Mucosa of descending colon (tissue), 3 donors: ENCODE measurements at regions not wholly inside any gene's neighbourhood (a gene's known extent, or its start where the extent isn't known, plus 50 kb on each side); places are given as distances from the start of the nearest gene placed in this dataset.

Source experiments
- ATAC-seq: fragments of 200-7000 bp; cut with Tn5 transposase; one replicate; pipeline ENCODE4 v1.9.1; 2020; ENCODE audit warnings: mild to moderate bottlenecking, moderate library complexity
- DNase-seq, 3 donors: peaks; one replicate each; pipeline ENCODE4 v3.0.0-alpha.2; 2020
- H3K36me3 ChIP-seq: fragments of 200-600 bp; one replicate; pipeline ENCODE4 v1.8.0; 2021; ENCODE audit warnings: low read depth, mild to moderate bottlenecking
- H3K4me1 ChIP-seq: fragments of 200-600 bp; one replicate; pipeline ENCODE4 v1.8.0; 2021; ENCODE audit warnings: low read depth, mild to moderate bottlenecking
- H3K4me3 ChIP-seq: fragments of 200-600 bp; one replicate; pipeline ENCODE4 v1.8.0; 2021; ENCODE audit warnings: mild to moderate bottlenecking
- H3K9me3 ChIP-seq: fragments of 200-600 bp; one replicate; pipeline ENCODE4 v1.8.0; 2021; ENCODE audit warnings: mild to moderate bottlenecking
- CTCF ChIP-seq: fragments of 200-600 bp; IDR thresholded peaks from one replicate; pipeline ENCODE4 v1.8.0; 2022; ENCODE audit warnings: antibody characterized with exemption, mild to moderate bottlenecking
- intact Hi-C, 2 donors: fragments of 100-400 bp; cut with DNase I in 1 of 2; cut with micrococcal nuclease in 1 of 2; formaldehyde crosslinking; loops; one replicate each; pipeline versions ENCODE4 v1.11.0 to v1.11.1; 2022; cut with DNase I, micrococcal nuclease
- donor health status: DM: no; HTN: no; CAD: no; lungs with moderate emphysema.
- donor health status: DM: no; HTN: no; CAD: no.
- donor health status: DM: no; HTN: yes; CAD: no.

GRCh38 chr3:174636451-174636850, 222.7 kb upstream of the NAALADL2 start:
- DNase-seq (no peak), ATAC-seq (no peak)
- intact Hi-C loops, result no loop called here
- Histone ChIP-seq H3K4me1 (no peaks in the 10 kb centered on the region), H3K36me3 (no peaks in the 10 kb centered on the region), H3K4me3 (no peak overlapping the region), H3K9me3 (no peaks in the 10 kb centered on the region)
- no peak for TF ChIP-seq CTCF

DNA sequence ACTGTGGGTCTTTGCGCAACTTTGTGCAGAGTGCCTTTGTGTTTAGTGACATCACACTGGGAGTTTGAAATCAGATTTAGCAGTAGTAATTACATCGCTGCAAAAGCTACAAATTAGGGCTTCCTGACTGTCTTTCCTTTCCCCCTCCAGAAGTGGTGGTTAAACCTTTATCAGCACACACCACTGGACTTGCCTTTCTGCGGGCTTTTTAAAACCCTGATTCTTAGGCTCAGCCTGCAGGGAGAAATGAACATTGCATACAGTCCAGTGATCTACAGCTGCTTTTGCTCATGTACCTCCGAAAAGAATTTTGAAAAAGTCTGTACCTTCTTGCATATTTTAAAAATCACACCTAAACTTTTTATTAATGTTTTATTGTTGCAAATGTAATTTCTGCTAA, 219.7 kb upstream of the NAALADL2 start:
- H3K4me1 ChIP-seq, result no peaks in the 10 kb centered on the region
- no peak overlapping the region for H3K4me3 ChIP-seq
- TF ChIP-seq CTCF, result no peak
- H3K9me3 ChIP-seq, result no peaks in the 10 kb centered on the region
- ATAC-seq (no peak), DNase-seq (no peak)
- no peaks in the 10 kb centered on the region for H3K36me3 ChIP-seq
- intact Hi-C loops, result no loop called here

DNA sequence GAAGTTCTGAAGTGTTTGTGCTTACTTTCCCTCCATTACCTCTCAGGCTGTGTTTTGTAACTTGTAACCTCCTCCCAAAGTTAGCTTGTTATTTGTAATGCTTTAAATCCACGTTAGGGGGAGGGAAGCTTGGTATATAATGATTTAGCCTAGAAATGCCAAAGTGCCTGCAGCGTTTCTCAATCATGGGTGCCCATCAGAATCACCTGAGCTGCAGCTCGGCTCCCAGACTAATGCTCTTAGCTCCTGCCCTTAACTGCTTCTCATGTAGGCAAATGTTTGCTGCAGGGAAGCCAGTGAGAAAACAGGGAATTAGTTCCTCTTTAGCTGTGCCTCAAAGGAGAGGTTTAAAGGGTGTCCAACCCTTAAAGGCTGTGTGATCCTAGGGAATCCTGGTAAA, 219.2 kb upstream of the NAALADL2 start:
- intact Hi-C loops, result no loop called here
- DNase-seq (no peak), ATAC-seq (no peak)
- Histone ChIP-seq H3K36me3 (no peaks in the 10 kb centered on the region), H3K4me1 (no peaks in the 10 kb centered on the region), H3K9me3 (no peaks in the 10 kb centered on the region), H3K4me3 (no peak overlapping the region)
- TF ChIP-seq CTCF, result no peak

- no peak for ATAC-seq
- no peak for DNase-seq
- H3K4me3 ChIP-seq, result no peak overlapping the region
- intact Hi-C loops, result no loop called here
- no peaks in the 10 kb centered on the region for H3K4me1 ChIP-seq
- TF ChIP-seq CTCF, result no peak
- no peaks in the 10 kb centered on the region for H3K36me3 ChIP-seq
- no peaks in the 10 kb centered on the region for H3K9me3 ChIP-seq
These were observed 218.2 kb upstream of the NAALADL2 start for GRCh38 chr3:174640932-174641331.

GRCh38 chr3:174644287-174644686, 214.8 kb upstream of the NAALADL2 start:
- no peak for TF ChIP-seq CTCF
- intact Hi-C loops, result no loop called here
- no peak for ATAC-seq

GRCh38 chr3:174651951-174652350, 207.2 kb upstream of the NAALADL2 start:
- Histone ChIP-seq H3K36me3 (no peaks in the 10 kb centered on the region), H3K9me3 (no peaks in the 10 kb centered on the region), H3K4me3 (no peak overlapping the region), H3K4me1 (no peaks in the 10 kb centered on the region)
- DNase-seq (no peak), ATAC-seq (no peak)
- intact Hi-C loops, result no loop called here
- no peak for TF ChIP-seq CTCF

More at GRCh38 chr3:174644287-174644686, 214.8 kb upstream of the NAALADL2 start:
- Histone ChIP-seq H3K9me3 (no peaks in the 10 kb centered on the region), H3K36me3 (no peaks in the 10 kb centered on the region), H3K4me1 (no peaks in the 10 kb centered on the region), H3K4me3 (no peak overlapping the region)
- DNase-seq, result no peak
